ENCODE measurements at regions not wholly inside any gene's neighbourhood (a gene's known extent, or its start where the extent isn't known, plus 50 kb on each side); places are given as distances from the start of the nearest gene placed in this dataset.

DNA sequence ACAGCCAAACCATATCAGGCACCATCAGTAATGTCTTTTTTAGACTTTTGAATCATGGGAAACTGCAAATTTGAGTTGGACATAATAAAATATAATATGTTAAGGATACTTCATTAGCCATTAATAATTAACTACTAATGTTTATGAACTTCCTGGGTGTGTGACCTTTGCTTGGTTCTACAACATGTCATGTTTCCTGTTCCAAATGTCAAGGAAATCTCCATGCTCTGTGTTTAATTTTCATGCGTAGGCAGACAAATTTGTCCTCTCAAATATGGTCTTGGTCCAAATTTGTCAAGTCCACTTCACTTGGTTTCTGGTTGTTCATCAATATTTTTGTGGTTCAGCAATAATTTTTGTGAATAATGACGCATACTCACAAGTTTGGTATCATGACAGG lies 410.5 kb downstream of the BMP2 start:
- no peak for DNase-seq

DNA sequence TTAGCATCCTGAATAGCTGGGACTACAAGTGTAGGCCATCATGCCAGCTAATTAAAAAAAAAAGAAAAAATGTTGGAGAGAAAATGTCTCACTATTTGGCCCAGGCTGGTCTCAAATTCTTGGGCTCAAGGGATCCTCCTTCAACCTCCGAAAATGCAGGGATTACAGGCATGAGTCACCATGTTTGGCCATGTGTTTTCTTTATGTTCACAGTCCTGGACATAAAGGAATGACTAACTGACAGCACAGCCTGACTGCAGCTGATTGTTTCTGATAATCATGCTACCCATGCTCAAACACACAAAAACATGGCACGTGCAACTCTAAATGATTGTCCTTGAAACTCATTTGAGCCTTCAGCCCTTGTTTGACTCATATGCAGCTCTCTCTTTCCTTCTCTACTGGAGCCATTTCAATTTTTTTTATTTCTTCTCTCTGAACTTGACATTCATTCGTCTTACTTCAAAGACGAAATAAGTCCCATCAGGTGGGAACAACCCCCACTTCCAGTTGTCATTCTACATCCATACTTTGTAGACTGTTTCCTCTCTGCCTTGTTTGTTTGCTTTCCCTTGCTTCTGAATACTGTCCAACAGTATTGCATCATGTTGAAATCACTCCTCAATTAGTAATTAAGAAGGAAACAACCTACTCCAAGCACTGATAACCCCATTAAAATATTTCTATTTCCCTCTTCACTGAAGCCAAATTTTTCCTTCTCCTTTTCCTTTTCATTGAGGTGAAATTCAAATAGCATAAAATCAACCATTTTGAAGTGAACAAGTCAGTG lies 413.0 kb downstream of the BMP2 start:
- no peak for DNase-seq

DNA sequence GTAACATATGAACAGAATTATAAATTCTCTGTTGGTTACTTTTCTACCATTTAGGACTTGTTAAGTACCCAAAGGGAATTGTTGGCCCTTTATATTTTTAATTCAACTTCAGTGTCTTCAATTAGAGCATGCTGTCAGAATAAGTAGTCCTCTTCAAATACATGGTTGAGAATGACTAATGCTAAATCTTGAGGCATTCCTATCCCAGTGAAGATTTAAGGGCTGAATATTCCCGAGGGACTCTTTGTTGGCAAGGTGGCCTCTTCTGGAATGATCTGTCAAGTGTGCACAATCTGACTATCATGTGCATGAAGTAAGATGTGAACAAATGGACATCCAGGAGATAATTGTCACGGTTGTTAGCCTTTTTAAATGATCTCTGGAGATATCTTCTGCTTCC lies 421.7 kb downstream of the BMP2 start:
- no peak for DNase-seq

DNA sequence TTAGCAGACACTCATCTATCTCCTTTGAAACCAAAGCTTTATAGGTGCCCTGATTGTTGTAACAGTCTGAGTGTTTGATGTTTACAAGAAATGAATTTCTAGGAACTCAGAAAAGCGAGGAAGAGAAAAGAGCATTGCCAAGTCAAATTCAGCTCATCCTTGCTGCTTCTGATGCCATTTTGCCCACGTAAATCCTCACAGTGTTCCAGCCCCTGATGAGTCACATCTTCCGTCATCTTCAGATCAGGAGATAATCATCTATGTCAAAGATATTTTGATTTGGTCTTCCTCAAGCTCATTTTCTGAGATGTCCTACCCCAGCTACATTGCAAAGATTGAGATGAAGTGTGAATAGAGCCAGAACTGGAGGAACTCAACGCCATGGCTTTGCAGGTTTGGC lies 426.2 kb downstream of the BMP2 start:
- no peak for DNase-seq

DNA sequence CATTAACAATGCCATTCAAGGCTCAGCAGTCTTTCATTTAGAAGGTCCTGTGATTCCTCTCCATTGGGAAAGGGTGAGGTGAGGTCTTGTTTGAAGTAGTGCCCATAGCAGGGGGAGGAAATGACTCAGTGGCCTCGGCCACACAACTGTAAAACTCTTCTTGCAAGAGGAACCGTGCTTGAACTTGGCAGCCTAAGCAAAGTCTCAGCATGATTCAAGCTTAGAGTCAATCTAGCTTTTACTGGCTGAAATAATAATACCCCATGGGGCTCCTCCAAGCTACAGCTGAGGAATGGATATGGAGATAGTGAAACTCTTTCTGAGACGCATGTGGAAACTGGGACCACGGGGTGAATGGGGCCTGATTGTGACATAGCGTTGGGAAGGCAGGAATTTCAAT lies 428.2 kb downstream of the BMP2 start:
- DNase-seq: no peak

DNA sequence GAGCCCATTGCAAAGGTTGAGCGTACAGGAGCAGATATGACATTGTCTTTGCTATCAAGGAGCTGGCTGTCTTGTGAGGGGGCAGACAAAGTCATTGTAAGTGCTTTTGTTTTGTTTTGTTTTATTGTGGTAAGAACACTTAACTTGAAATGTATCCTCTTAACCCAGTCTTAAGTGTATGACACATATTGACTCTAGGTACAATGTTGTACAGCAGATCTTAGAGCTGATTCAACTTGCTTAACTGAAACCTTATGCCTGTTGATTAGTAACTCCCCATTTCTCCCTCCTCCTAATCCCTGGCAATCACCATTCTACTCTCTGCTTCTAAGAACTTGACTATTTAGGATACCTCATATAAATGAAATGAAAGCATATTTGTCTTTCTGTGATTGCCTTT lies 429.0 kb downstream of the BMP2 start:
- DNase-seq: no peak

DNA sequence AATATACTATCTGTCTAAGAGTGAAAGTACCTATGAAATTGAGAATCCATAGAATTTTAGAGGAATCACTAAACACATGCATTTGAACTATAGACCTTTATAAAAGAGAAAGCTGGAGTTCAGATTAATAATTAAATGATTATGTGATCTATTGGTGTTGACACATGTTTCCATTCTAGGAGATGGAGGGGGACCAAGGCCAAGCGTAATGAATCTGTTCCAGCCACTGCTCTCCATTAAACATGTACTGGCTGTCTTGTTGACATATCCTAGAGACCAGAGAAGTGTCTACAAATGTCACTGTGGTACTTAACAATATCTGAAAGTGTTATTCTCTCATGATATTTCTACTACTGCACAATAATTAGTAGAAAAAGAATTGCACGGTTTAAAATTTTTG lies 432.4 kb downstream of the BMP2 start:
- DNase-seq: no peak

DNA sequence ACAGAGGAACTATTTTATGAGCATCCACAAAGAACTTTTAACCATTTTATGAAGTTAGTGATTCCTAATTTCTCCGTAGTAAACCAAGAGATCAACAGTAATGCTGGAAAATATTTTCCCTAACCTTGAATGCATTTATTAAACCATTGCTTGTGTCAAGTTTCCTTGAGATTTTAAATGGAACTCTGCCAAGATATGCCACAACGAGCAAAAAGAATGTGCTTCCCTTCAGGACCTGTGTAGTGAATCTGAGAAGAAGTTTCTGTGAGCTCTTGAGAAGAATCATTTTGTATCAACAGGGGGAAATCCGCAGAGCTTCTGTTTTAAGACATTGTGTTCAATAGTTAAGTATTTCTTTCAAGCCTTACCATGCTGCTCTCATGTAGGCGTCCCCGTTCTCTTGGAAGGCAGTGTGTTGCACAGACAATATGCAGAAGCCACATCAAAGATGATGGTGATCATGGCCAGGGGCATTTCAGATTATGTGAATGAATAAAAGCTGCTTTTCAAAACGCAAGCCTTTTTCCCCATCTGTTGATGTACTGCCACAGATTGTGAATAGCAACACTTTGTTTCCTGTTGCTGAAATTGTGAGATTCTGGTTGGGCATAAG lies 439.8 kb downstream of the BMP2 start:
- DNase-seq: no peak

DNA sequence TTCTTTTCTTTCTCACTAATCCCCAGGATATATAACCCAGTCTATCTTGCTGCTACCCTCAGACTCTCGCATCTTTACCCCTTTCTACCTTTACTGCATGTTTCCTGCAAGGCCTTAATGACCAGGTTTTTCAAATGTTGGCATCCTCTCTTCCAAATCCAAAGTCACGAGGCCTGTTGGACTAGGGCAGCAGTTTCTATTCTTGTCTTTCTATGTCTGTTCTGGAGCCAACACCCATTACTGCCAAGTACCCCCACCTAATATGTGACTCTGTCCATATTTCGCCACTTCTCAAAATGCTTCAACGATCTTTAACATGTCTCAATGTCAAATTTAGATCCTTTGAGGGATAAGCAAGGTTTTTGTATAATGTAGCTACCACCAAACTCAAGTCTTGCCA lies 443.4 kb downstream of the BMP2 start:
- no peak for DNase-seq

DNA sequence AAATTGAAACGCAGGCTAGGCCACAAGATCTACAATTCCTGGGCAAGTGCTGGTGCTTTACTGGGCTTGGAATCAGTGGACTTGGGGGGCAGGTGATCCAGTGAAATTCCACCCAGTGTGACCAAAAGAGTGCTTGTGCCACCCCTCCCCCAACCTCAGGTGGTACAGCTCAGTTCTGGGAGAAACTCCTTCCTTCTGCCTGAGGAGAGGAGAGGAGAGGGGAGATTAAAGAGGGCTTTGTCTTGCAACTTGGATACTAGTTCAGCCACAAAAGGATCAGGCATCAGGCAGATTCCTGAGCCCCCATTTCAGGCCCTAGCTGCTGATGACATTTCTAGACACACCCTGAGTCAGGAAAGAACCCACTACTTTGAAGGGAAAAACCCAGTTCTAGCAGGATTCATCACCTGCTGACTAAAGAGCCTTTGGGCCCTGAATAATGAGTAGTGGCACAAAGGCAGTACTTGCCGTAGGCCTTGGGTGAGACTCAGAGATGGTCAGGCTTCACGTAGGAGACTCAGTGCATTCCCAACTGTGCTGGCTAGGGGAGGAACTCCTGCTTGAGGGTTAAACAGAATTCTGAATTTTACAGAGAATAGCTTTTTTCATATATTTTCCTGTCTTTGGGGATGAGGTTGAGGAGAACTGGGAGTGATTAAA lies 446.7 kb downstream of the BMP2 start:
- no peak for DNase-seq

DNA sequence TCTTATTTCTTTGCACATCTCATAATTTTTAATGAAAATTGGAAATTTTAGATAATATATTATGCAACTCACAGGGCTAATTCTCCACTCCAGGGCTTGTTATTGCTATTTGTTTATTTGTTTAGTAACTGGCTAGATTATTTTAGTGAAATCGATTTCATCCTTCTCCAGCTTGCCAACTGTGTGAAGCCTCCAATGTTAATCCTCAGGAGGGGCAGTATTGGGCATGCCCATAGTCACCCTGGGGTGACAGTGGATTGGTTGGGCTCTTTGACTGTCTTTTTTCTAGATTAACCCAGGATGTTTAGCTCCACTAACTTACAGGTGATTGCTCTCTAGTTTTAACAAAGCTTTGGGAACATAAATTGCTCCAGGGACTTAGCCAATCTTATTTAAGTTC lies 450.1 kb downstream of the BMP2 start:
- DNase-seq: no peak

DNA sequence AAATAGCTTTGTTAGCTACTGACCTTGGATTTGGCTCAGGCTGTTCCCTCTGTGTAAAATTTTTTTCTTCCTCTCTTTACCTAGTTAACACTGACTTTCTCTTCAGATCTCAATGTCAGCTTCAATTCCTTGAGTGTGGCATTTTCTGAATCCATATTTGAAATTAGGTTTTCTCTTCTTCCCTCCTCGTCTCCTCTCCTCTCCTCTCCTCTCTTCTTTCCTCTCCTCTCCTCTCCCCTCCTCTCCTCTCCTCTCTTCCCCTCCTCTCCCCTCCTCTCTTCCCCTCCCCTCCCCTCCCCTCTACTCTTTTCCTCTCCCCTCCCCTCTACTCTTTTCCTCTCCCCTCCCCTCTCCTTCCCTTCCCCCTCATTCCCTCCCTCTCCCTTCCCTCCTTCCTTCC lies 453.3 kb downstream of the BMP2 start:
- no peak for DNase-seq

DNA sequence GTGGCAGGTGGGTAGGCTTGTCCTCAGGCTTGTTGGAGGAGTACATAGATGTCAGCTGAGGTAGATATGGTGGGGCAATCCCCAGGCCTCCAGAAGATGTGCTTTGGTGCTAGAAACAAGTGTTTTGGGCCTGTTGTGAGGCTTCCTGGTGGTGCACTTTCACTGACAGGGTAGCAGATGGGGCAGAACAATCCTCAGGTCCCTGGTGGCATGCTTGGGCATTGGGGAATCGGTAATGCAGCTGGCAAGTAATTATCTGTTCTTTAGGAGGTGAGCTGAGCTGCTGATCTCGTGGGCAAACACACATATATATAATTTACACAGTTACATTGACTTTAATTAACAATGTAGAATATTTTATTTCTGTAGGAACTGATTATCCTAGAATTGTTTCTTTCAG lies 458.7 kb downstream of the BMP2 start:
- no peak for DNase-seq

DNA sequence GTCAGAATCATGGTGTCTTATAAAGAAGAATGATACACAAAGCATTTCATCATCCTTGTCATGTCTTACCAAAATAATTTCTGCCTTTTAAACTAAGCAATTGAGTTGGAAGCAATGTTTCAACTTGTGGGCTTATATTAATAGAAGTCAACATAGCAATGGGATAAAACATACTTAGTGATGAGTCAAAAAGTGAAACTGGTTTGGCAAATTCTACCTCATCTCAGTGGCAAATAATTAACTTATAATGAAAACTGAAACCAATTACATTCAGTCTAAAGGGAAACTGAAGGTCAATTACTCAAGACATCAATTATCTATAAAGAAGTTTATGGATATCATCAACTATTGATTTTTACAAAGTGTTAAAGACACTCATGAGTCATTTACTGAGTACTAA lies 463.8 kb downstream of the BMP2 start:
- DNase-seq: no peak

DNA sequence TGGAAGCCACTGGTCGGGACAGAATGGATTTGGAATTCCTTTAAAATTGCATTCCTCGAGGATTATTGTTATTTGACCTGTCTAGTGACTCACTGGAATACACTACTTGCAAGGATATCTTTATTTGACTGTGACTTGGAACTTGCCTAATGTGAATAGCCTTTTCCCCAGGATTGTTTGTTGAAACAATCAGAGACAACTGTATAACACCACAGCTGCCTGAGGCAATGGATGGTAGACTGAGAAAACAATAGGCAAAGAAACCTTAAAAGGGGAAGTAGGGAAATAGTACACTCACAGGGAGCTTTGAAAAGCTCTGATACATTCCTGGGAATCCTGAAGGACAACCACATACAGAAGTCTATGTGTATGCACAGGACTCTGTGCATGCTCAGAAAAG lies 465.3 kb downstream of the BMP2 start:
- no peak for DNase-seq

DNA sequence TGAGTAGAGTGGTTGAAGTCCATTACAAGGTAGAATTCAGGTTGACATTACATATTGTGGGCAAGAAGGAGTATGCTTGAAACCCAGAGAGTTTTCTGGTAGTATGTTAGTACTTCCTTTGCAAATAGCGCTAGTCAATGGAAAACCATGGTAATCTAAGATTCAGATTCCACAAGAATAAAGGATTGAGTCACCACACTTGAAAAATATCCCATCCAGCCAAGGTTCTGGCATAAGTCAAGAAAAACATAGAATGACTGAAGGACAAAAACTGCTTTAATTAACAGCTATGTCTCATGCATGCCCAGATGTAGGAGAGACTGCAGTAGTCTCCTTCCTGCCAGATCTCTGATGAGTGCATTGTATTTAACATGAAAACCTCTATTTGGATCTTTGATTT lies 469.8 kb downstream of the BMP2 start:
- DNase-seq: no peak

DNA sequence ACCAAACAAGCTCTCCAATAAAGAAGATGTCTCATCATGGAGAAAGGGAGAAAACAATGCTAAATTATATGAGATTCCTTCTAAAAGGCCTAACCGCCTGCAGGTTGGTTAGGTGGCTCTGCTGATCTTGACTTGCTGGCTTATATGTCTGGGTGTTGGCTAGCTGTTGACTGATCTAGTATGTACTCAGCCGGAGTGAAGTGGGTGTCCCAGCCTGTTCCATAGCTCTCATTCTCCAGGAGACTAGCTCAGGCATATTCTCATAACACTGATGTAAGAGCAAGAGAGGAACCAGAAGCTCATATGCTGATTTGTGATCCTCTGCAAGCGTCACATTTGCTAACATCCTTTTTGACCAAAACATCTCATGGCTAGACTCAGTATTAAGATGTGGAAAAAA lies 473.0 kb downstream of the BMP2 start:
- DNase-seq: no peak

DNA sequence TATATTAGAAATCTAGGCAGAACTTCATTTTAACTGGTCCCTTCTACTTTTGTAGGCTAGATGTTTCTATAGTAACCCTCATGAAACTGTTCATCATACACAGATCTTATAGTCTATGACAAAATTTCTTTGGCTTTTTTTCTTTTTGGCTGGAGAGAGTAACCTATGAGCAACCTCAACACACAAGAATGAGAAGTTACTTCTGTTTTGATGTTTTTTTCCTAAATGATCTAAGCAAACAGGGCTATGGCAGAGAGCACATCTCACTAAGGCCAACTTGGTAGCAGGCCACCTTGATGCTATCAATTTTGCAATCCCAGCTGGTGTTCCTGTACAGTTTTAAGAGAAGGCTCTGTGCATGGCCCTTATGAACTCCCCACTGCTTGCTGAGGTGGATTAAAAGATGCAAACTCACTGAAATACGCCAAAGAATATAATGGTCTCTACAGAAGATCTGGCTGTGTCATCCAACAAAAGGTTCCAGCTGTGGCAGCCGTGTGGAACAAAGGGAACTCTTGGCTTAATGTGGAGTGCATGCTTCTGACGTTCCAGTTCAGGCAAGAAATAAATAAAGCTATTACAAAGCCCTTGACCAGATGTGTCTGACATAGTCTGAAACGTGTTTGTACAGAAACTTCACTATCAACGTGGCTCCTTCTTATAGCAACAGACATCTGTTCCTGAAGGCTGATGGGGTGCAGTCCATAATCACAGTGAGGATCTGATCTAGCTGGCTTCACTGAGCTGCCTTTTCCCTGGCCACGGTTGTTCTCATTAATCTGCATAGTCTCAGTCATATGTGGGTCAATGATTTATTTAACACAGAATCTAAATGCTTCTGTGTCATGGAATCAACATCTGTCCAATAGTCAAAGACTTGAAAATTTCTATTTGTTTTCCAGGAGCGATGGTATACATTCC lies 481.1 kb downstream of the BMP2 start:
- no peak for DNase-seq

DNA sequence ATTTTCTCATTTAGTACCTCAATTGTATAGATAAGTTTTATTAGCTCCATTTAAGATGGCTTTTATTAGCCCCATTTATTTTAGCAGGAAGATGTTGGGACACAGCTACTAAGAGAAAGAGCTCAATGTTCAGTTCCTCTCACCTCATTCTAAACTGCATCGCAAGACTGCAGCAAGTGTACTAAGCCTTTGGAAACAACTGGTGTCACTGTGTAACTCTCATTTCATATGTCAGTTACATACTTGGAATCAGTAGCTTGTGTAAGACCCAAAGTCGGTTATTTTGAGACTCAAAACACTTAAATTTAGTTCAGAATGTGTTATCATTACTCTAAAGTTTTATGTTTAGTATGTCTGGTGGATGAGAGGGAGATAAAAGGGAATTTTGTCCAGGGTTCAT lies 482.9 kb downstream of the BMP2 start:
- no peak for DNase-seq

DNA sequence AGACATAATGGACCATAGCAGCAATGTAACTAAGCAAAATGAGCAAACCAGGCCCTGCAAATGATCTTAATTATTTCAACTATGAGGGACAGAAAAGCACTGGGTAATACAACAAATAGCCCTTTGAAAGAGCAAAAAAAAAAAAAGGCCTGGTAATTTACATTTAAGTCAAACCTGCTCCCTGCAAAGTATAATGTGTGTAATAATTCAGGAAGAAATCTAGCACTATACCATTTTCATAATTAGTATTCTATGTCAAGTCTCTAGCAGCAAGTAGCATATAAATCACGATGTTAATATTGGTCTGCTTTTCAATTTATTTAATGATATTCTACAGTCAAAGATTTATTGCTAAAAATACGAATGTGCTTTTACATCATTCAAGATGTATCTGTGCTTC lies 489.6 kb downstream of the BMP2 start:
- DNase-seq: no peak

DNA sequence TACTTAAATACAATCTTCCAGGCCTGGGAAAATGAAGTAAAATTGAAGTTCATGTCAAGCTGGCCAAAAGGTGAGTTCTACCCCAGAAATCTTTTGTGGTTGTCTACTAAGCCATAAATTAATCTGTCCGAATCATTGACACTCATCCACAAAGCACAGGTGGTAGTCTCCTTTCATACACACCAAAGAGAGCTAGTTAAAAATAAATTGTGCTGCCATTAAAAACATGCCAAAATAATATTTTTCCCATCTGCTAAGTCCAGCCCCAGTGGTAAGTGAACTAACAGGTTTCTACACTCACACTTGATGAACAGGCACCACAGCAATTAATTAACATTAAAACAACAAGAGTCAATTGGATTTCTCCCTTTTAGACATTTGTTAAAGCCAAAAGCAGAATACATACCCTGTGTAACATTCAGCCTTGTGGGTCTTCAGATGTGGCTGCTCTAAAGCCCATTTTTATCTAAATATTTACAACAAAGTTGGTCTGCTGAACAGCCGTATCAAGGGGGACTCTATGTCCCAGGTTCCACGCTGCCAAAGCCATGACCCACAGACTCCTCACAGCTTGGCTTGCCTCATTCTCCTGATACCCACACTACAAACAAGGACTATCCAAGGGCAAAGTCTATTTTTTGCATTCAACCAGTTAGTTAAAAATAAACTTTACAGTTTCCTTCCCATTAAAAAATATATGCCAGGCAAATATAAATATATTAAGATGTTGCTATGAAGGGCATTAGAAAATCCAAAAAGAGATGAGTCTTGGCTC lies 490.4 kb downstream of the BMP2 start:
- DNase-seq: no peak

DNA sequence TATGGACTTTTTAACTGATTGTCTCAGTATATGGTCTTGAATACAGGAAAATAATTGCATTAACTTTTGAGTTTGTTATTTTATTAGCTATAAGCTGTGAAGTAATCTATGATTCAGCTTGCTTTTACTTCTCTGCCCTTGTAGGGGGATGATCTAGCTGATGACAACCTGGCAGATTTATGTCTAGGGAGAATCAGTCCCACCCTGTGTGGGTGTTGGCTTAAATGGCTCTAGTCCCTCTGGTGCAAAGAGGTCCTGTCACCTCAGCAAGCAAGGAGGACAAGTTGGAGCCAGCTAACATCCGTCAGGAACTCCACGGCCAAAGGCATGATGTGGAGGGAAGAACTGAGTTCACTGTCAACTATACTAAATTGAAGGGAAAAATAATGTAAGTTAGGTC lies 495.3 kb downstream of the BMP2 start:
- no peak for DNase-seq

DNA sequence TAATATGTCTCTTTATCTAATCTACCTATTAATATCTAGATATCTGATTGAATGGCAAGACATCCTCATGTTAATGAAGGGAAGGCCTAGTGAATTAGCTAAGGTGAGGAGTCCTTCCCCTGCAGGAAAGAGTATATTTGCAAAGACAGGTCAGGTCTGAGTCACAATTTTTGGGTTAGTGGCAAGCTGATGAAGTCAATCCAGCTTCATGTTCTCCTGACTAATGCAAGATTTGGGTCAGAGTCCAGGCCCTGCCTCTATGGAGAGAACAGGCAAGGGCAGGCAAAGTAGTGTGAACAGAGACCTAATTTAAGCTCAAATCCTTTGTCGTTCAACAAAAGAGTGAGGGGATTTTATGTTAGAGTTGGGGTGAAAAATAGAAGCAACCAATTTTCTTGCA lies 496.7 kb downstream of the BMP2 start:
- no peak for DNase-seq
